SK-N-SH (cell line): ENCODE measurements at regions not wholly inside any gene's neighbourhood (a gene's known extent, or its start where the extent isn't known, plus 50 kb on each side); places are given as distances from the start of the nearest gene placed in this dataset.

Experiments used
- CTCF ChIP-seq: fragments of 200-600 bp; sonication (generic); IDR thresholded peaks from 2 replicates; pipeline ENCODE4 v1.6.1; 2017; ENCODE audit warnings: antibody characterized with exemption, mild to moderate bottlenecking, moderate library complexity
- NRF1 ChIP-seq: IDR thresholded peaks from 2 replicates; pipeline ENCODE4 v1.6.1; 2012; ENCODE audit warnings: low read depth, mild to moderate bottlenecking, low read length
- TF ChIP-seq, protein P1 (sequence below): fragments of 150-350 bp; IDR thresholded peaks from 2 replicates; pipeline ENCODE4 v1.6.1; 2016; ENCODE audit warnings: mild to moderate bottlenecking, low read depth, low read length
- TF ChIP-seq, protein P2 (sequence below): IDR thresholded peaks from 2 replicates; pipeline ENCODE4 v1.4.0; 2012; ENCODE audit warnings: low read depth

- TF ChIP-seq, protein P1, sequence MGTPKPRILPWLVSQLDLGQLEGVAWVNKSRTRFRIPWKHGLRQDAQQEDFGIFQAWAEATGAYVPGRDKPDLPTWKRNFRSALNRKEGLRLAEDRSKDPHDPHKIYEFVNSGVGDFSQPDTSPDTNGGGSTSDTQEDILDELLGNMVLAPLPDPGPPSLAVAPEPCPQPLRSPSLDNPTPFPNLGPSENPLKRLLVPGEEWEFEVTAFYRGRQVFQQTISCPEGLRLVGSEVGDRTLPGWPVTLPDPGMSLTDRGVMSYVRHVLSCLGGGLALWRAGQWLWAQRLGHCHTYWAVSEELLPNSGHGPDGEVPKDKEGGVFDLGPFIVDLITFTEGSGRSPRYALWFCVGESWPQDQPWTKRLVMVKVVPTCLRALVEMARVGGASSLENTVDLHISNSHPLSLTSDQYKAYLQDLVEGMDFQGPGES: no peak
- no peak for TF ChIP-seq CTCF
- no peak for TF ChIP-seq NRF1
- TF ChIP-seq, protein P2, sequence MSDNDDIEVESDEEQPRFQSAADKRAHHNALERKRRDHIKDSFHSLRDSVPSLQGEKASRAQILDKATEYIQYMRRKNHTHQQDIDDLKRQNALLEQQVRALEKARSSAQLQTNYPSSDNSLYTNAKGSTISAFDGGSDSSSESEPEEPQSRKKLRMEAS: no peak
These were observed 156.5 kb downstream of the TFAP2A start for GRCh38 chr6:10258341-10258740.
